ENCODE measurements at regions not wholly inside any gene's neighbourhood (a gene's known extent, or its start where the extent isn't known, plus 50 kb on each side); places are given as distances from the start of the nearest gene placed in this dataset.

GRCh38 chr21:41594268-41594667, 86.3 kb upstream of the TMPRSS2 start:
- no peak for DNase-seq

- DNase-seq, result no peak
These were observed 85.8 kb upstream of the TMPRSS2 start for GRCh38 chr21:41593760-41594138.

DNA sequence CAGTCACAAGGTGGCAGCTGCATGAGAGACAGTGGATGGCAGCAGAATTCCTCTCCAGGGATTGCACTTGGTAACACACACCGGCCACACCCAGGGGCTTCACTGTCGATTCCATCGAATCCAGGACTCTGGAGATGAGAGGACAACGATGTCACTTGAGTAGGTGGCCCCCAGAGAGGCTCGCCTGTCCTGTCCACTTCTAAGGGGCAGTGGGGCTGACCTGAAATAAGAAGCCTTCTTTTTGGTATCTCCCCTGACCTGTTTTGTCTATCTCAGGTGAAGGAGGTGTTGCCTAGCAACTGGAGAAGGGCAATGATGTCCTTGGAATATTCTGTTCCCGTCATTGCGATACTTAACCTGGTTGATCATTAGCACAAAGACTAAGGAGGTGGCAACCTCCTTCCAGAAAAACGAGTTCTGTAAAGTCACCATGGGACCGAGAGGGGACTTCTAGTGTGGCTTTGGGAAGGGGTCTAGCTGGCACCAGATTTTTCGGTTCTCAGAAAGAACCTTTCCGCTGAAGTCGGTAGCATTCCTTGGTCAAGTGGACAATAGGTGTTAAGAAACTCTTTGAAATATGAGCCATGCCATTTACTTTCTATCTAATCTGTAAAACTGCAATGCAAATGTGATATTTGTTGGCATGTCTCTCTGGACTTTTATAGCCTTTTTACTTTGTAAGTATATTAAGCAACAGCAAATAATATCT, 85.2 kb upstream of the TMPRSS2 start:
- no peak for DNase-seq

GRCh38 chr21:41589620-41590175, 81.7 kb upstream of the TMPRSS2 start:
- no peak for DNase-seq

DNA sequence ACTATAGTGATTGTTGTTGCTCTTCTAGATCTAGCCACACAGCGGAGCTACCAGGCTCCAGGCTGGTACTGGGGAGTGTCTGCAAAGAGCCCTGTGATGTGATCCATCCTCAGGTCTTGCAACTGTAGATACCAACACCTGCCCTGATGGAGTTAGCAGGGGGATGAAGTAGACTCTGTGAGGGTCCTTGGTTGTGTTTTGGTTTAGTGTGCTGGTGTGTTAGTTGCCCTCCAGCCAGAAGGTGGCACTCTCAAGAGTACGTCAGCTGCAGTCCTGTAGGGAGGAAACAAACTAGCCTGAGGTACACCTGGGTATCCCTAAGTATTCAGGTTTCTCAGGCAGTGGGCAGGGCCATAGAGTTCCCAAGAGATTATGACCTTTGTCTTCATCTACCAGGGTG, 81.2 kb upstream of the TMPRSS2 start:
- no peak for DNase-seq

DNA sequence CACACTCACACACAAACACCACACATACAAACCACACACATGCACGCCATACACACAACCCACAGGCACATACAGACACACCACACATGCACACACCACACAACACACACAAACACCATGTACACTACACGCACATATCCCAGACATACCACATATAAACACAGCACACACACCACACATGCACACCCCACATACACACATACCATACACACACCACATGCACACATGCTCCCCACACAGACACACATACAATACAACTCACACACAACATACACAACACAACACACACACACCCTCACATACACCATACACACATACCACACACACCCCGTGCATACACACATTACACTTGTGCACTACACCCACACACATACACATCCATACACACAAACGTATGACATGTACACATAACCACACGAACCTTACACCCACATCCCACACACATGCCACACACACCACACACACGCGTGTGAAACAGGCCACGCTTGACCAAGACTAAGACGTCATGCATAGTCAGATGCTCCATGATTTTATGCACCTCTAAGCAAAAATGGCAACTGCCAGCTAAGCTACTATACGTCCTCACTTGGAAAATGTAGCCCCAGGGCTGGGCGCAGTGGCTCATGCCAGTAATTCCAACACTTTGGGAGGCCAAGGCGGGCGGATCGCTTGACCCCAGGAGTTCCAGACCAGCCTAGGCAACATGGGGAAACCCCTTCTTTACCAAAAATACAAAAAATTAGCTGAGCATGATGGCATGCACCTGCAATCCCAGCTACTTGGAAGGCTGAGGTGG, 77.4 kb upstream of the TMPRSS2 start:
- DNase-seq, result no peak

DNA sequence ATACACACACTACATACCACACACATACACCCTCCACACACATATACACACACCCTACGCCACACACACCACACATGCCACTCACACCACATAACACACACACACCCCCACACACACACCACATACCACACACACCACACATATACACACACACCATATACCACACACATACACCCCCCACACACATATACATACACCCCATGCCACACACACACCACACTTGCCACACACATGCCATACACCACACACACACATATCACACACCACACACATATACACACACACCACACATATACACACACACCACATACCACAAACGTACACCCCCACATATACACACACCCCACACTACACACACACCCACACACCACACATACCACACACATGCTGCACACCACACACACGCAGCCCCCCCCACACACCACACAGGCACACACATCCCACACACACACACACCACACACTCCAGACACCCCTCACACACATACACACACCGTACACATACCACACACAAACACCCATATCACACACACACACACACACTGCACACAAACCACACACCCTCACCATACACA, 76.7 kb upstream of the TMPRSS2 start:
- no peak for DNase-seq

- no peak for DNase-seq
These were observed 75.4 kb upstream of the TMPRSS2 start for GRCh38 chr21:41583274-41583790.

DNA sequence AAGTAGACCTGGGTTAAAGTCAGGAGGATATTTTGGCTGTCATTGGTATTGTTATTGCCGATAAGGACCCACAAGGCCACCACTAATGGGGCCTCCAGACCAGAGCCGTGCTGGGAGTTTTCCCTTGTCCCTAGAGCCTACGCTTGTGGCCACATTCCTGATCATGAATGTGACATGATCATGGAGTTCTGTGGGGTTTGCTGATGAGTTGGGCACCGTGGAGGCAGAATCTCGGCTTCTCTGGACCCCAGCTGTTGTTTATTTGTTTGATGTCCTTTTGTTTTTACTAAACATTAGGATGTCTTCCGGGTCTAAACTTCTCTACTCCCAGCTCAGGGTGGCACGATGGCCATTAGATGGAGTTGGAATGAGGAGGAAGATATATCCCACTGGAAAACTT, 74.9 kb upstream of the TMPRSS2 start:
- DNase-seq, result no peak

- no peak for DNase-seq
These were observed 74.4 kb upstream of the TMPRSS2 start for GRCh38 chr21:41582298-41582840.

- DNase-seq, result no peak
These were observed 73.8 kb upstream of the TMPRSS2 start for GRCh38 chr21:41581592-41582228.

- DNase-seq, result no peak
These were observed 73.0 kb upstream of the TMPRSS2 start for GRCh38 chr21:41580758-41581554.

GRCh38 chr21:41579692-41580091, 71.7 kb upstream of the TMPRSS2 start:
- DNase-seq, result no peak

GRCh38 chr21:41578716-41579115, 70.8 kb upstream of the TMPRSS2 start:
- DNase-seq, result no peak

- no peak for DNase-seq
These were observed 70.1 kb upstream of the TMPRSS2 start for GRCh38 chr21:41578083-41578482.

DNA sequence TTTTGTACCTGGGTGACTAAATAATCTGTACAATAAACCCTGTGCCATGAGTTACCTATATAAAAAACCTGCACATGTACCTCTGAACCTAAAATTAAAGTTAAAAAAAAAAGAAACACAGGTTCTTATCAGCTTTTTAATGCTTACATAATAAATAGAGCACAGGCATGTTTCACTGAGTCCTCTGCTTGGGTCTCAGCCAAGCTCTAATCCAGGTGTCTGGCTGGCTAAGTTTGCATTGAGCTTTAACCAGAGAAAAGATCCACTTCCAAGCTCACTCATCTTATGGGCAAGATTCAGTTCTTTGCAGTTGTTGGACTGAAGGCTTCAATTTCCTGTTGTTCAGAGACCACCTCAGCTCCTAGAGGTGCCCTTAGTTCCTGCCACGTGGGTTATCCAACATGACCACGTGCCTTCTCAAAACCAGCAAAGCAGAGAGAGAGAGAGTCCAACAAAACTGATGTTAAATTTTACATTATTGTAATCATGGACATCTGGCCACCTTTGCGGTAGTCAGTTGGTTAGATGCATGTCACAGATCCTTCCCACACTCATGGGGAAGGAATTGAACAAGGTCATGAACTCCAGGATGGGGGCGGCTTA, 68.2 kb upstream of the TMPRSS2 start:
- no peak for DNase-seq

DNA sequence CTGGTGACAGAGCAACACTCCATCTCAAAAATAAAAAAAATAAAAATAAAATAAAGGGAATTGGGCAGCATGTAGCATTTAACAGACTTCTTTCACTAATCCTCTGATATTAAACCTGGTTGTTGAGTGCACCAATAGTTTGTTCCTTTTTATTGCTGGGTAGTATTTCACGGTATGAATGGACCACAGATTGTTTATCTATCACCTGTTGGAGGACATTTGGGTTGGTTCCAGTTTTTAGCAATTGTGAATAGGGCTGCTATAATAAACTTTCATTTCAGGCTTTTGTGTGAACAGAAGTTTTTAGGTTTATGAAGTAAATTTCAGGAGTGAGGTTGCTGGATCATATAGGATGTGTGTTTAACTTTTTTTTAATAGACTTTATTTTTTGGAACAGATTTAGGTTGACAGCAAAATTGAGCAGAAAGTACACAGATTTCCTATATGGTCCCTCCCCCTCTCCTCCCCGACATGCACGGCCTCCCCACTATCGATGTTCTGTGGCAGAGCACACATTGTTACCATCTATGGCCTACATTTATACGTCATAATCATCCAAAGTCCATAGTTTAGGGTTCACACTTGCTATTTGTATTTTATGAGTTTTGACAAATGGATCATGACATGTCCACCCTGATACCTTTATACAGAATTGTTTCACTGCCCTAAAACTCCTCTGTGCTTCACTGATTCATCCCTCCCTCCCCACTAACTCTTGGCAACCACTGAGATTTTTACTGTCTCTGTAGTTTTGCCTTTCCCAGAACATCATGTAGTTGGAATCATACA, 66.1 kb upstream of the TMPRSS2 start:
- no peak for DNase-seq

DNA sequence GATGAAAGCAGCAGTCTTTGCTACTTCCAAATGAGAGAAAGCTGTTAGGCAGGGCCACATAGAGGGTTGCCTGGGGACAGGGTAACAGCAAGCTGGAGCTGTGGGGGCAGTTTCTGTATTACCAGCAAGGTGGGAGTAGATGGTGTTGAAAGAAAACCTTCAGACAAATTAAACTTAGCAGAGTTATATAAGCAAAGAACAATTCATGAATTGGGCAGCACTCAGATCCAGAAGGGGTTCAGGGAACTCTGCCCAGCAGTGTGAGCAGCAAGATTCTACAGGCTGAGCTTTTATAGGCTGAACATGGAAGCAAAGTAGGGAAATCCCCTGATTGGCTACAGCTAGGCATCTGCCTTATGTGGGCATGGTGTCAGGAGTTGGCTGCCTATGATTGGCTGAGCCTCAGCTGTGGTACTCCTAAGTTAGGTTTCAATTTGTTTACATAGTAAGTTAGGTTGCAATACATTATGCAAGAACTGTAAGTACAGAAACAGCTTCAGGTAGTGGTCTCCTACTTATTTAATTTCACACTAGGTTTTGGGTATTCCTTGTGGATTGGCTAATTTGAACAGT, 64.1 kb upstream of the TMPRSS2 start:
- DNase-seq, result no peak
